Parathyroid adenoma (tissue), 2 donors: ENCODE measurements at regions not wholly inside any gene's neighbourhood (a gene's known extent, or its start where the extent isn't known, plus 50 kb on each side); places are given as distances from the start of the nearest gene placed in this dataset.
"Not testable (repeated sequence)": the region's sequence is repeated elsewhere in the genome, so short reads cannot be mapped to it uniquely, and the experiment has no call there.

Experiments used
- H2AFZ ChIP-seq: fragments of 300-600 bp; sonication (generic); one replicate; pipeline ENCODE4 v1.7.0; 2017; ENCODE audit warnings: antibody characterized with exemption, mild to moderate bottlenecking
- H3K27ac ChIP-seq: fragments of 300-600 bp; sonication (generic); one replicate; pipeline ENCODE4 v1.7.0; 2017
- H3K27me3 ChIP-seq: fragments of 300-600 bp; sonication (generic); one replicate; pipeline ENCODE4 v1.7.0; 2017; ENCODE audit warnings: low read length; ENCODE audit not compliant: control insufficient read depth, insufficient read depth
- H3K36me3 ChIP-seq: fragments of 300-600 bp; sonication (generic); one replicate; pipeline ENCODE4 v1.7.0; 2017; ENCODE audit warnings: low read length; ENCODE audit not compliant: control insufficient read depth, insufficient read depth
- H3K4me1 ChIP-seq: fragments of 300-600 bp; sonication (generic); one replicate; pipeline ENCODE4 v1.7.0; 2017; ENCODE audit warnings: control low read depth
- H3K4me2 ChIP-seq: fragments of 300-600 bp; sonication (generic); one replicate; pipeline ENCODE4 v1.7.0; 2017; ENCODE audit warnings: low read length
- H3K4me3 ChIP-seq: fragments of 300-600 bp; sonication (generic); one replicate; pipeline ENCODE4 v1.7.0; 2017; ENCODE audit warnings: low read depth, low read length
- H3K79me2 ChIP-seq: fragments of 300-600 bp; sonication (generic); one replicate; pipeline ENCODE4 v1.7.0; 2017; ENCODE audit warnings: control low read depth
- H3K9ac ChIP-seq: fragments of 300-600 bp; sonication (generic); one replicate; pipeline ENCODE4 v1.7.0; 2017; ENCODE audit warnings: mild to moderate bottlenecking
- H3K9me3 ChIP-seq: fragments of 300-600 bp; sonication (generic); one replicate; pipeline ENCODE4 v1.7.0; 2017; ENCODE audit warnings: low read length; ENCODE audit not compliant: control insufficient read depth
- CTCF ChIP-seq: fragments of 300-600 bp; sonication (generic); IDR thresholded peaks from one replicate; pipeline ENCODE4 v1.7.0; 2017; ENCODE audit warnings: antibody characterized with exemption, mild to moderate bottlenecking
- donor health status: primary hyperparathyroidism.

- Histone ChIP-seq H3K79me2 (no peaks in the 10 kb centered on the region), H3K9me3 (no peaks in the 10 kb centered on the region), H2AFZ (no peak overlapping the region), H3K27ac (no peak overlapping the region), H3K9ac (no peak overlapping the region), H3K36me3 (no peaks in the 10 kb centered on the region), H3K27me3 (no peaks in the 10 kb centered on the region), H3K4me1 (no peaks in the 10 kb centered on the region), H3K4me3 (no peak overlapping the region), H3K4me2 (no peak overlapping the region)
- no peak for TF ChIP-seq CTCF
Measured at GRCh38 chr15:31219221-31219620, 107.4 kb upstream of the KLF13 start.

GRCh38 chr15:31221936-31222515 lies 104.6 kb upstream of the KLF13 start:
- no peaks in the 10 kb centered on the region for H3K27me3 ChIP-seq
- no peak overlapping the region for H3K9ac ChIP-seq
- no peaks in the 10 kb centered on the region for H3K79me2 ChIP-seq
- H3K4me1 ChIP-seq = no peaks in the 10 kb centered on the region
- H3K9me3 ChIP-seq = no peaks in the 10 kb centered on the region
- H3K4me3 ChIP-seq = no peak overlapping the region
- TF ChIP-seq CTCF = no peak
- no peak overlapping the region for H3K27ac ChIP-seq
- no peak overlapping the region for H3K4me2 ChIP-seq
- H2AFZ ChIP-seq = no peak overlapping the region
- H3K36me3 ChIP-seq = no peaks in the 10 kb centered on the region

GRCh38 chr15:31222773-31223341 lies 103.8 kb upstream of the KLF13 start:
- no peak for TF ChIP-seq CTCF
- Histone ChIP-seq H3K9ac (no peak overlapping the region), H3K4me2 (no peak overlapping the region), H3K4me3 (no peak overlapping the region), H3K27me3 (no peaks in the 10 kb centered on the region), H3K9me3 (no peaks in the 10 kb centered on the region), H3K36me3 (no peaks in the 10 kb centered on the region), H3K27ac (no peak overlapping the region), H3K4me1 (no peaks in the 10 kb centered on the region), H3K79me2 (no peaks in the 10 kb centered on the region), H2AFZ (no peak overlapping the region)

GRCh38 chr15:31223478-31224350 lies 102.9 kb upstream of the KLF13 start:
- H3K27ac ChIP-seq = no peak overlapping the region
- no peak overlapping the region for H3K9ac ChIP-seq
- no peak overlapping the region for H3K4me3 ChIP-seq

GRCh38 chr15:31224661-31225060 lies 102.0 kb upstream of the KLF13 start:
- not testable (repeated sequence) for H3K27me3 ChIP-seq, H3K79me2 ChIP-seq, H2AFZ ChIP-seq, H3K9me3 ChIP-seq, H3K9ac ChIP-seq, H3K27ac ChIP-seq, H3K4me1 ChIP-seq, H3K36me3 ChIP-seq, H3K4me2 ChIP-seq, H3K4me3 ChIP-seq

More at GRCh38 chr15:31223478-31224350, 102.9 kb upstream of the KLF13 start:
- peak overlapping the region; percentile 64 for H2AFZ ChIP-seq
- peak overlapping the region; percentile 22 for H3K4me2 ChIP-seq
- no peaks in the 10 kb centered on the region for H3K79me2 ChIP-seq
- H3K9me3 ChIP-seq = no peaks in the 10 kb centered on the region
- no peak for TF ChIP-seq CTCF
- no peaks in the 10 kb centered on the region for H3K4me1 ChIP-seq
- H3K27me3 ChIP-seq = no peaks in the 10 kb centered on the region
- H3K36me3 ChIP-seq = no peaks in the 10 kb centered on the region
